IMR-90 (cell line): ENCODE measurements at regions not wholly inside any gene's neighbourhood (a gene's known extent, or its start where the extent isn't known, plus 50 kb on each side); places are given as distances from the start of the nearest gene placed in this dataset.

ENCODE experiments used
- ATAC-seq: fragments of 200-7000 bp; cut with Tn5 transposase; 2 replicates; pipeline ENCODE4 v1.9.1; 2020; ENCODE audit warnings: low read depth, mild to moderate bottlenecking, moderate library complexity
- BruUV-seq: library from RNA; stranded (reverse); fragments of 400-500 nt; replicated peaks from 2 replicates; lab custom pipeline; 2021; lab: Mats Ljungman, UMichigan
- CTCF ChIA-PET: fragments of 300-600 bp; formaldehyde crosslinking; extraction: SDS; loops from one replicate; lab custom pipeline; 2021; ENCODE audit warnings: antibody characterized with exemption; lab: Yijun Ruan, JAX
- POLR2A ChIA-PET: fragments of 300-600 bp; sonication (Branson Sonifier 250); formaldehyde crosslinking; loops from one replicate; lab custom pipeline; 2022; ENCODE audit warnings: antibody characterized with exemption; ENCODE audit not compliant: unreplicated experiment; lab: Charles Lee
- DNase-seq: peaks from one replicate; pipeline ENCODE4 v3.0.0; 2013
- H2AFZ ChIP-seq: replicated peaks from 2 replicates; pipeline ENCODE3; 2013; ENCODE audit warnings: low read length, mild to moderate bottlenecking; ENCODE audit not compliant: poor library complexity
- H2AK5ac ChIP-seq: 2 replicates; pipeline ENCODE4 v1.6.1; 2013; ENCODE audit warnings: low read depth, low read length, inconsistent platforms
- H2AK9ac ChIP-seq: replicated peaks from 2 replicates; pipeline ENCODE3; 2013; ENCODE audit warnings: mild to moderate bottlenecking, low read depth, low read length, moderate library complexity; ENCODE audit not compliant: poor library complexity
- H2BK120ac ChIP-seq: 2 replicates; pipeline ENCODE4 v1.6.1; 2013; ENCODE audit warnings: low read depth, low read length, inconsistent platforms
- H2BK15ac ChIP-seq: 3 replicates; pipeline ENCODE4 v1.6.1; 2013; ENCODE audit warnings: low read depth, low read length, inconsistent platforms
- H2BK20ac ChIP-seq: 2 replicates; pipeline ENCODE4 v1.6.1; 2013; ENCODE audit warnings: low read depth, mild to moderate bottlenecking, inconsistent platforms, low read length, moderate library complexity
- H2BK5ac ChIP-seq: 2 replicates; pipeline ENCODE4 v1.6.1; 2013; ENCODE audit warnings: mild to moderate bottlenecking, low read depth, low read length, inconsistent platforms; ENCODE audit not compliant: poor library complexity, severe bottlenecking
- H3K14ac ChIP-seq: replicated peaks from 2 replicates; pipeline ENCODE4 v1.6.1; 2013; ENCODE audit warnings: low read depth, low read length, inconsistent platforms
- H3K18ac ChIP-seq: 2 replicates; pipeline ENCODE4 v1.6.1; 2013; ENCODE audit warnings: low read depth, low read length, control low read depth
- H3K23ac ChIP-seq: 2 replicates; pipeline ENCODE4 v1.6.1; 2013; ENCODE audit warnings: low read depth, low read length, inconsistent platforms
- H3K27ac ChIP-seq: 2 replicates; pipeline ENCODE4 v1.5.1; 2013; ENCODE audit warnings: mild to moderate bottlenecking, control low read depth, low read length; ENCODE audit not compliant: insufficient read depth
- H3K27me3 ChIP-seq: 2 replicates; pipeline ENCODE4 v1.6.1; 2013; ENCODE audit warnings: low read length; ENCODE audit not compliant: control insufficient read depth, insufficient read depth
- H3K36me3 ChIP-seq: 2 replicates; pipeline ENCODE4 v1.6.1; 2013; ENCODE audit warnings: low read length, mixed read lengths; ENCODE audit not compliant: control insufficient read depth, insufficient read depth
- H3K4ac ChIP-seq: 2 replicates; pipeline ENCODE4 v1.6.1; 2013; ENCODE audit warnings: low read depth, low read length, inconsistent platforms
- H3K4me1 ChIP-seq: 2 replicates; pipeline ENCODE4 v1.6.1; 2013; ENCODE audit warnings: low read length, mixed read lengths; ENCODE audit not compliant: control insufficient read depth, insufficient read depth
- H3K4me2 ChIP-seq: 2 replicates; pipeline ENCODE4 v1.6.1; 2013; ENCODE audit warnings: low read depth, mild to moderate bottlenecking, control low read depth, low read length, moderate library complexity
- H3K4me3 ChIP-seq: 2 replicates; pipeline ENCODE4 v1.5.1; 2013; ENCODE audit warnings: low read depth, mild to moderate bottlenecking, control low read depth, low read length, moderate library complexity; ENCODE audit not compliant: insufficient read depth
- H3K56ac ChIP-seq: 2 replicates; pipeline ENCODE4 v1.6.1; 2013; ENCODE audit warnings: low read length, inconsistent platforms; ENCODE audit not compliant: insufficient read depth; ENCODE audit errors: extremely low read depth
- H3K79me1 ChIP-seq, 2 experiments: 2 replicates each; pipeline ENCODE4 v1.6.1; 2013; ENCODE audit warnings: low read length in 2 of 2, inconsistent platforms in 1 of 2, low read depth in 1 of 2
- H3K9ac ChIP-seq: 2 replicates; pipeline ENCODE4 v1.6.1; 2013; ENCODE audit warnings: low read depth, low read length, control low read depth
- H3K9me1 ChIP-seq: 2 replicates; pipeline ENCODE4 v1.6.1; 2013; ENCODE audit warnings: low read length, inconsistent platforms; ENCODE audit not compliant: insufficient read depth
- H3K9me3 ChIP-seq: 2 replicates; pipeline ENCODE4 v1.6.1; 2013; ENCODE audit warnings: low read length; ENCODE audit not compliant: control insufficient read depth, insufficient read depth
- H4K20me1 ChIP-seq: 2 replicates; pipeline ENCODE4 v1.6.1; 2013; ENCODE audit warnings: low read length, inconsistent platforms; ENCODE audit not compliant: insufficient read depth
- H4K5ac ChIP-seq: 2 replicates; pipeline ENCODE4 v1.6.1; 2013; ENCODE audit warnings: mild to moderate bottlenecking, low read depth, low read length, control low read depth
- H4K8ac ChIP-seq, 2 experiments: 2 replicates each; pipeline ENCODE4 v1.6.1; 2013; ENCODE audit warnings: low read depth in 2 of 2, low read length in 2 of 2, control low read depth in 1 of 2, inconsistent platforms in 1 of 2
- H4K91ac ChIP-seq: 2 replicates; pipeline ENCODE4 v1.6.1; 2013; ENCODE audit warnings: low read depth, low read length, inconsistent platforms; ENCODE audit not compliant: insufficient read depth
- RCOR1 ChIP-seq: IDR thresholded peaks from 2 replicates; pipeline ENCODE4 v1.6.1; 2012; ENCODE audit warnings: mild to moderate bottlenecking, low read length, improper control_type of control experiment; ENCODE audit not compliant: insufficient replicate concordance
- SMC3 ChIP-seq: fragments of 150-350 bp; IDR thresholded peaks from 2 replicates; pipeline ENCODE4 v1.6.1; 2016; ENCODE audit warnings: low read depth, mild to moderate bottlenecking, antibody characterized with exemption, low read length, moderate library complexity
- WGBS, 2 experiments: methylation state at CpG; one replicate each; pipeline versions ENCODE4 v1.1.5 to v1.1.7; 2013; ENCODE audit warnings: missing lambda C conversion rate in 2 of 2; ENCODE audit not compliant: insufficient read length in 1 of 2; ENCODE audit errors: extremely low coverage in 2 of 2; 5-methylcytosine and 5-hydroxymethylcytosine counted together
- dilution Hi-C: fragments of 300-500 bp; cut with HindIII; formaldehyde crosslinking; loops from one replicate; pipeline ENCODE4 v1.14.3; 2018; ENCODE audit warnings: low sequenced_read_pairs; ENCODE audit not compliant: unreplicated experiment
- in situ Hi-C: fragments of 300-500 bp; cut with MboI; formaldehyde crosslinking; loops from 3 replicates; pipeline ENCODE4 v1.14.3; 2019; ENCODE audit warnings: low sequenced_read_pairs, inconsistent platforms, mixed read lengths
- intact Hi-C: fragments of 100-400 bp; cut with micrococcal nuclease; formaldehyde crosslinking; loops from 2 replicates; pipeline ENCODE4 v1.10.0; 2022

GRCh38 chr9:126127591-126127990 is 199.0 kb upstream of the MVB12B start:
- DNase-seq = no peak
- WGBS, 2 experiments = no CpG with 5 or more reads among the region's 5 CpGs

More at GRCh38 chr9:126127591-126127990, 199.0 kb upstream of the MVB12B start:
- H4K20me1 ChIP-seq = no peaks in the 10 kb centered on the region
- H2AFZ ChIP-seq = no peak overlapping the region
- POLR2A ChIA-PET = interaction anchor here (0.6 kb wide), 1 partner anchor 619 kb away, joined by 3 read pairs; no protein-coding TSS in a partner anchor
- H4K5ac ChIP-seq = no peak overlapping the region
- CTCF ChIA-PET = no interaction called here
- H3K23ac ChIP-seq = no peak overlapping the region
- H3K9ac ChIP-seq = no peak overlapping the region
- H2BK20ac ChIP-seq = no peak overlapping the region
- dilution Hi-C loops = no loop called here
- H4K91ac ChIP-seq = no peak overlapping the region
- H3K4me3 ChIP-seq = no peak overlapping the region
- no peak overlapping the region for H2AK5ac ChIP-seq
- no peaks in the 10 kb centered on the region for H3K9me1 ChIP-seq
- no peaks in the 10 kb centered on the region for H3K36me3 ChIP-seq
- in situ Hi-C loops = no loop called here
- H3K4me1 ChIP-seq = no peaks in the 10 kb centered on the region
- no peak overlapping the region for H3K14ac ChIP-seq
- peak overlapping the region; percentile 55 for H2AK9ac ChIP-seq
- H3K4ac ChIP-seq = no peak overlapping the region
- TF ChIP-seq SMC3 (no peak), RCOR1 (no peak)
- no peak overlapping the region for H3K27ac ChIP-seq
- H4K8ac ChIP-seq = no peak overlapping the region
- H3K18ac ChIP-seq = no peak overlapping the region
- H3K4me2 ChIP-seq = no peak overlapping the region
- ATAC-seq = no peak
- H3K27me3 ChIP-seq = peaks cover 27% of the 10 kb centered on the region
- no TSS peak for BruUV-seq
- no peaks in the 10 kb centered on the region for H3K79me1 ChIP-seq
- H3K56ac ChIP-seq = no peak overlapping the region
- H2BK15ac ChIP-seq = no peak overlapping the region
- no peak overlapping the region for H2BK120ac ChIP-seq
- no peak overlapping the region for H2BK5ac ChIP-seq
- H3K9me3 ChIP-seq = 0 out of 2 replicates have a peak, but pooled peaks cover 3% of the 10 kb centered on the region
- intact Hi-C loops = no loop called here
